Spleen (tissue), 11 donors: ENCODE measurements at regions not wholly inside any gene's neighbourhood (a gene's known extent, or its start where the extent isn't known, plus 50 kb on each side); places are given as distances from the start of the nearest gene placed in this dataset.

Experiments
- DNase-seq: peaks from one replicate; pipeline ENCODE4 v3.0.0-alpha.2; 2020
- H3K27ac ChIP-seq, 8 donors: fragments of 200-600 bp; sonication (generic) in 7 of 8; 1 replicate in 4 of 8; 2 replicates in 4 of 8; pipeline versions ENCODE4 v1.5.0 to v1.8.0; 2016 to 2021; ENCODE audit warnings: inconsistent platforms in 4 of 8, mild to moderate bottlenecking in 4 of 8, moderate library complexity in 1 of 8
- H3K27me3 ChIP-seq, 7 donors: fragments of 200-600 bp; sonication (generic) in 6 of 7; replicated peaks in 1 of 7; 1 replicate in 4 of 7; 2 replicates in 3 of 7; pipeline versions ENCODE4 v1.5.0 to v1.8.0; 2016 to 2021; ENCODE audit warnings: inconsistent platforms in 3 of 7, mild to moderate bottlenecking in 1 of 7
- H3K36me3 ChIP-seq, 6 donors: fragments of 200-600 bp; sonication (generic) in 5 of 6; 1 replicate in 4 of 6; 2 replicates in 2 of 6; pipeline versions ENCODE4 v1.5.0 to v1.8.0; 2016 to 2021; ENCODE audit warnings: inconsistent platforms in 2 of 6
- H3K4me1 ChIP-seq, 6 donors: fragments of 200-600 bp; sonication (generic) in 5 of 6; 1 replicate in 3 of 6; 2 replicates in 3 of 6; pipeline versions ENCODE4 v1.5.0 to v1.8.0; 2016 to 2021; ENCODE audit warnings: inconsistent platforms in 3 of 6
- H3K4me3 ChIP-seq, 8 donors: fragments of 200-600 bp; sonication (generic) in 7 of 8; 1 replicate in 4 of 8; 2 replicates in 4 of 8; pipeline versions ENCODE4 v1.5.0 to v1.8.0; 2016 to 2021; ENCODE audit warnings: inconsistent platforms in 4 of 8, mild to moderate bottlenecking in 4 of 8, moderate library complexity in 2 of 8
- H3K9me3 ChIP-seq, 8 donors: fragments of 200-600 bp; sonication (generic) in 7 of 8; 1 replicate in 4 of 8; 2 replicates in 4 of 8; pipeline versions ENCODE4 v1.5.0 to v1.8.0; 2016 to 2021; ENCODE audit warnings: inconsistent platforms in 4 of 8
- POLR2A ChIP-seq, 3 donors: fragments of 450-650 bp; IDR thresholded peaks; one replicate each; pipeline ENCODE4 v1.5.1; 2017; ENCODE audit warnings: antibody characterized with exemption in 3 of 3, mild to moderate bottlenecking in 1 of 3
- POLR2AphosphoS5 ChIP-seq, 3 donors: sonication (generic); formaldehyde crosslinking; IDR thresholded peaks; one replicate each; pipeline ENCODE4 v1.5.1; 2017; ENCODE audit warnings: antibody characterized with exemption in 3 of 3
- WGBS, 5 donors: extraction: QIAGEN DNeasy Blood & Tissue Kit in 3 of 5; methylation state at CpG; one replicate each; pipeline versions ENCODE4 v1.1.5 to v1.1.7; 2013 to 2018; 5-methylcytosine and 5-hydroxymethylcytosine counted together
- intact Hi-C: fragments of 100-400 bp; cut with DNase I; formaldehyde crosslinking; loops from one replicate; pipeline ENCODE4 v1.15.0; 2023; ENCODE audit warnings: low total_unique reads
- TF ChIP-seq, protein P1 (sequence below), 11 experiments: fragments of 200-600 bp in 7 of 11; fragments of 450-650 bp in 4 of 11; sonication (generic) in 4 of 11; IDR thresholded peaks in 8 of 11; conservative IDR thresholded peaks in 3 of 11; 1 replicate in 7 of 11; 2 replicates in 4 of 11; pipeline versions ENCODE4 v1.4.0 to v1.8.0; 2016 to 2021; ENCODE audit warnings: antibody characterized with exemption in 11 of 11, inconsistent platforms in 4 of 11, mild to moderate bottlenecking in 1 of 11
- donor health status: healthy with polysubstance abuse.
- donor health status: DM: no; HTN: no; CAD: no; lungs with moderate emphysema.
- donor health status: DM: no; HTN: no; CAD: no.
- donor health status: Bipolar disorder and iron deficiency.
- donor health status: healthy.
- donor health status: DM: no; HTN: no; CAD: no.
- donor health status: DM: yes; HTN: yes; CAD: no.

DNA sequence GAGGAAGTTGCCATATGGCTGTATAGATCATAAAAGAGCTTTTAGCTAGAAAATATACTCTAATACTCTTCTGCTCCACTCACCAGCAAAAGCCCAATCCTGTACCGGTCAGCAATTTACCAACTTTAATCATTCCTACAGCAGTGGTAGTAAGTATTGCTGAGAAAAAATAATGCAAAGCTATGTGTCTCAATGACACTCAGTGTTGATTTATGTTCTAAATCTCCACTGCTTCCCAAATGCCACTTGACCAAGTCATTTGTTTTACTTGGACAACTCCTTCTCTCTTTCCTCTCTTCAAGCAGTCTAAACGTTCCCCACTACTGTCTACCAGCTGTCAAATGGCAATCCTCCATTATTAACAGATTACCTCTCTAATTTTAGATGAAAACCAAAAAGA lies 201.8 kb upstream of the GK2 start:
- DNase-seq = no peak
- no peak overlapping the region for H3K4me3 ChIP-seq
- H3K27me3 ChIP-seq = no peaks in the 10 kb centered on the region
- H3K36me3 ChIP-seq = no peaks in the 10 kb centered on the region
- H3K9me3 ChIP-seq = peaks cover 0 to 3% (median 0%) of the 10 kb centered on the region in 8 donors
- H3K27ac ChIP-seq = no peak overlapping the region
- H3K4me1 ChIP-seq = no peaks in the 10 kb centered on the region
- intact Hi-C loops = no loop called here
- WGBS, 5 donors = 49 to 67% (median 62%) methylated on average over 2 of the region's 2 CpGs
- TF ChIP-seq POLR2A (IDR thresholded peaks at IDR 0.05) (no peak), POLR2AphosphoS5 (IDR thresholded peaks at IDR 0.05) (no peak)
- TF ChIP-seq, protein P1, sequence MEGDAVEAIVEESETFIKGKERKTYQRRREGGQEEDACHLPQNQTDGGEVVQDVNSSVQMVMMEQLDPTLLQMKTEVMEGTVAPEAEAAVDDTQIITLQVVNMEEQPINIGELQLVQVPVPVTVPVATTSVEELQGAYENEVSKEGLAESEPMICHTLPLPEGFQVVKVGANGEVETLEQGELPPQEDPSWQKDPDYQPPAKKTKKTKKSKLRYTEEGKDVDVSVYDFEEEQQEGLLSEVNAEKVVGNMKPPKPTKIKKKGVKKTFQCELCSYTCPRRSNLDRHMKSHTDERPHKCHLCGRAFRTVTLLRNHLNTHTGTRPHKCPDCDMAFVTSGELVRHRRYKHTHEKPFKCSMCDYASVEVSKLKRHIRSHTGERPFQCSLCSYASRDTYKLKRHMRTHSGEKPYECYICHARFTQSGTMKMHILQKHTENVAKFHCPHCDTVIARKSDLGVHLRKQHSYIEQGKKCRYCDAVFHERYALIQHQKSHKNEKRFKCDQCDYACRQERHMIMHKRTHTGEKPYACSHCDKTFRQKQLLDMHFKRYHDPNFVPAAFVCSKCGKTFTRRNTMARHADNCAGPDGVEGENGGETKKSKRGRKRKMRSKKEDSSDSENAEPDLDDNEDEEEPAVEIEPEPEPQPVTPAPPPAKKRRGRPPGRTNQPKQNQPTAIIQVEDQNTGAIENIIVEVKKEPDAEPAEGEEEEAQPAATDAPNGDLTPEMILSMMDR (IDR thresholded peaks at IDR 0.05 in 8 of 11, conservative IDR thresholded peaks at IDR 0.05 in 3 of 11) = no peak

GRCh38 chr4:79607979-79608378 lies 200.0 kb upstream of the GK2 start:
- no peaks in the 10 kb centered on the region for H3K27me3 ChIP-seq

DNA sequence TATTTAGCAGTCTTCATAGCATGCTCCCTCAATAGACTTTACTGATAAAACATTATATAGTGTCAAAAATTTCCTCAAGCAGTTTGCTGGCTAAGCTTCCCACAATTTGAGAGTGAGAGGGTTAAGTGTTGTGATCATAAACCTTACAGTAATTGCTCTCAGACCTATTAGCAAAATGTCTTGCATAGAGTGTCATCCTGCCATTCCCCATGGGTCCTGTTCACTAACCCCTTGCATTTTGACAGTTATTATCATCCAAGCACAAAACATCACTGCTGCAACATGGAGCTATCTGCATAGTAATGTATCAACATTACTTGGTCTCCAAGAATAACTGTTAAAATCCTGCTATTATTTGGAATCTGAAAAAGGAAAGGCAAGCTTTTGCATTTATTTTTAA lies 196.1 kb upstream of the GK2 start:
- Histone ChIP-seq H3K9me3 (peaks cover 0 to 3% (median 0%) of the 10 kb centered on the region in 8 donors), H3K4me1 (peaks cover 0 to 13% (median 0%) of the 10 kb centered on the region in 6 donors), H3K36me3 (no peaks in the 10 kb centered on the region), H3K27me3 (no peaks in the 10 kb centered on the region), H3K27ac (peak overlapping the region in 4 of 8 donors; percentile 25 to 62 (median 36)), H3K4me3 (peak overlapping the region in 1 of 8 donors; percentile 5)
- DNase-seq = no peak
- intact Hi-C loops = no loop called here
- TF ChIP-seq POLR2AphosphoS5 (IDR thresholded peaks at IDR 0.05) = no peak
- TF ChIP-seq, protein P1 (IDR thresholded peaks at IDR 0.05 in 8 of 11, conservative IDR thresholded peaks at IDR 0.05 in 3 of 11) = no peak
- no peak for TF ChIP-seq POLR2A (IDR thresholded peaks at IDR 0.05)

More at GRCh38 chr4:79607979-79608378, 200.0 kb upstream of the GK2 start:
- peaks cover 0 to 13% (median 0%) of the 10 kb centered on the region in 6 donors for H3K4me1 ChIP-seq
- TF ChIP-seq POLR2A (IDR thresholded peaks at IDR 0.05) (no peak), POLR2AphosphoS5 (IDR thresholded peaks at IDR 0.05) (no peak)
- TF ChIP-seq, protein P1 (IDR thresholded peaks at IDR 0.05 in 8 of 11, conservative IDR thresholded peaks at IDR 0.05 in 3 of 11) = no peak
- H3K27ac ChIP-seq = no peak overlapping the region
- no peak overlapping the region for H3K4me3 ChIP-seq
- intact Hi-C loops = no loop called here
- H3K9me3 ChIP-seq = peaks cover 0 to 3% (median 0%) of the 10 kb centered on the region in 8 donors
- WGBS, 5 donors = 56 to 83% (median 67%) methylated on average over 1 of the region's 1 CpG
- no peaks in the 10 kb centered on the region for H3K36me3 ChIP-seq
- DNase-seq = no peak

DNA sequence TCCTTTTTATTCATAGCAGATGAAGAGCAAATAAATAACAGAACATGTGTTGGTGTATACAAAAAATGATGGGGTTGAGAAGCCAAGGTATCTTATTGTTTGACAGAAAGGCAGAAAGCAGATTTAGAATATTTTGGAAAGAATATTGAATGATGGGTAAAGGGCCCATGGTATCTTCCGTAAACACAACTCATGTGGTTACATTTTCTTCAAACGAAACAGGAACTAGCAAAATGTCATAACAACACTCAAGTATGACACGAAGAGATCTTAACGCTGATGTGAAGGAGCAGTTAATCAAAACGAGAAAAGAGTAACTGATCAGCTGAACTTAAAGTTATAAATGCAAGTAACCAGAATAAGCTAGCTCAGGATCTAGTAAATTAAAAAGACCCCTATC lies 195.7 kb upstream of the GK2 start:
- peaks cover 0 to 3% (median 0%) of the 10 kb centered on the region in 8 donors for H3K9me3 ChIP-seq
- no peaks in the 10 kb centered on the region for H3K27me3 ChIP-seq
- TF ChIP-seq, protein P1 (IDR thresholded peaks at IDR 0.05 in 8 of 11, conservative IDR thresholded peaks at IDR 0.05 in 3 of 11) = no peak
- TF ChIP-seq POLR2AphosphoS5 (IDR thresholded peaks at IDR 0.05) (no peak), POLR2A (IDR thresholded peaks at IDR 0.05) (no peak)
- peak overlapping the region in 4 of 8 donors; percentile 25 to 62 (median 36) for H3K27ac ChIP-seq
- 14 to 35% (median 23%) methylated on average over 5 of the region's 5 CpGs for WGBS, 5 donors
- peak overlapping the region in 1 of 8 donors; percentile 5 for H3K4me3 ChIP-seq
- intact Hi-C loops = no loop called here
- H3K36me3 ChIP-seq = no peaks in the 10 kb centered on the region
- peaks cover 0 to 13% (median 0%) of the 10 kb centered on the region in 6 donors for H3K4me1 ChIP-seq
- no peak for DNase-seq
